Osteocyte (in vitro differentiated cells): ENCODE measurements at regions not wholly inside any gene's neighbourhood (a gene's known extent, or its start where the extent isn't known, plus 50 kb on each side); places are given as distances from the start of the nearest gene placed in this dataset.

Experiments used
- DNase-seq: peaks from one replicate; pipeline ENCODE4 v3.0.0; 2021; ENCODE audit warnings: mixed read lengths; ENCODE audit not compliant: unreplicated experiment; ENCODE audit errors: extremely low spot score
- H3K27ac Mint-ChIP-seq: one replicate; pipeline ENCODE4 v1.8.0; 2021; ENCODE audit warnings: mild to moderate bottlenecking, mixed read lengths; ENCODE audit not compliant: unreplicated experiment
- H3K27me3 Mint-ChIP-seq: one replicate; pipeline ENCODE4 v1.8.0; 2021; ENCODE audit warnings: mixed read lengths; ENCODE audit not compliant: unreplicated experiment
- H3K36me3 Mint-ChIP-seq: one replicate; pipeline ENCODE4 v1.8.0; 2021; ENCODE audit warnings: mixed read lengths; ENCODE audit not compliant: unreplicated experiment
- H3K4me1 Mint-ChIP-seq: one replicate; pipeline ENCODE4 v1.8.0; 2021; ENCODE audit warnings: mixed read lengths; ENCODE audit not compliant: unreplicated experiment
- H3K4me3 Mint-ChIP-seq: one replicate; pipeline ENCODE4 v1.8.0; 2021; ENCODE audit warnings: mild to moderate bottlenecking, moderate library complexity, mixed read lengths; ENCODE audit not compliant: unreplicated experiment
- H3K9me3 Mint-ChIP-seq: one replicate; pipeline ENCODE4 v1.8.0; 2021; ENCODE audit warnings: mixed read lengths; ENCODE audit not compliant: unreplicated experiment
- TF ChIP-seq, protein P1 (sequence below): fragments of 200-600 bp; sonication (generic); IDR thresholded peaks from 2 replicates; pipeline ENCODE4 v1.5.0; 2021; ENCODE audit warnings: antibody characterized with exemption, mild to moderate bottlenecking, moderate library complexity

DNA sequence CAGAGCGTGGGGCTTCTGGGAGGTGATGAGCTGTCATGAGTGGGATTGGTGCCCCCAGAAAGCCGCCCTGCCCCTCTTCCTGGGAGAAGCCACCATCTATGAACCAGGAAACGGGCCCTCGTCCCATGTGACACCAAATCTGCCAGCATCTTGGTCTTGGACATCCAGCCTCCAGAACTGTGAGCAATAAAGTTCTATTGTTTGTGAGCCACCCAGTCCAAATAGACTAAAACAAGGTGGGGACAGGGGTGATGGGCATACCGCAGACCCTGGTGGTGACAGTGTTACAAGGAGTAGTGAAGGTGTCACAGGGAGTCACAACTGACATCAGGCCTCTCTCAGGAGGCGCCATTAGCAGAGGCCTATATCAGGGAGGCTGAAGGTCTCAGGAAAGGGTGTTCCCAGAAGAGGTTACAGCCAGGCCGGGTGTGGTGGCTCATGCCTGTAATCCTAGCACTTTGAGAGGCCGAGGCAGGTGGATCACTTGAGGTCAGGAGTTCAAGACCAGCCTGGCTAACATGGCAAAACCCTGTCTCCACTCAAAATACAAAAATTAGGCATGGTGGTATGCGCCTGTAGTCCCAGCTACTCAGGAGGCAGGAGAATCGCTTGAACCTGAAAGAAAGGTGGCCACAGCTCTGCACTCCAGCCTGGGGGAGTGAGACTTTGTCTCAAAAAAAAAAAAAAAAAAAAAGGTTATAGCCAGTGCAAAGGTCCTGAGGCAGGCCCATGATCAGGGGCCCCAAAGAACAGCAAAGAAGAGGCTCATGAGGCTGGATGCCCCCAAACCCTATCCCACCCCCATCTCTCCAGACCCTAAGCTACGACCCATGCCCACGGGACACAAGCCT, 53.0 kb downstream of the NCOR2 start:
- TF ChIP-seq, protein P1, sequence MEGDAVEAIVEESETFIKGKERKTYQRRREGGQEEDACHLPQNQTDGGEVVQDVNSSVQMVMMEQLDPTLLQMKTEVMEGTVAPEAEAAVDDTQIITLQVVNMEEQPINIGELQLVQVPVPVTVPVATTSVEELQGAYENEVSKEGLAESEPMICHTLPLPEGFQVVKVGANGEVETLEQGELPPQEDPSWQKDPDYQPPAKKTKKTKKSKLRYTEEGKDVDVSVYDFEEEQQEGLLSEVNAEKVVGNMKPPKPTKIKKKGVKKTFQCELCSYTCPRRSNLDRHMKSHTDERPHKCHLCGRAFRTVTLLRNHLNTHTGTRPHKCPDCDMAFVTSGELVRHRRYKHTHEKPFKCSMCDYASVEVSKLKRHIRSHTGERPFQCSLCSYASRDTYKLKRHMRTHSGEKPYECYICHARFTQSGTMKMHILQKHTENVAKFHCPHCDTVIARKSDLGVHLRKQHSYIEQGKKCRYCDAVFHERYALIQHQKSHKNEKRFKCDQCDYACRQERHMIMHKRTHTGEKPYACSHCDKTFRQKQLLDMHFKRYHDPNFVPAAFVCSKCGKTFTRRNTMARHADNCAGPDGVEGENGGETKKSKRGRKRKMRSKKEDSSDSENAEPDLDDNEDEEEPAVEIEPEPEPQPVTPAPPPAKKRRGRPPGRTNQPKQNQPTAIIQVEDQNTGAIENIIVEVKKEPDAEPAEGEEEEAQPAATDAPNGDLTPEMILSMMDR = no peak
- H3K4me1 Mint-ChIP-seq = peaks cover 85% of the 10 kb centered on the region
- H3K27me3 Mint-ChIP-seq = no peaks in the 10 kb centered on the region
- no peak for DNase-seq
- H3K36me3 Mint-ChIP-seq = peaks cover 4% of the 10 kb centered on the region
- H3K9me3 Mint-ChIP-seq = no peaks in the 10 kb centered on the region
- H3K4me3 Mint-ChIP-seq = no peak overlapping the region
- H3K27ac Mint-ChIP-seq = no peak overlapping the region

DNA sequence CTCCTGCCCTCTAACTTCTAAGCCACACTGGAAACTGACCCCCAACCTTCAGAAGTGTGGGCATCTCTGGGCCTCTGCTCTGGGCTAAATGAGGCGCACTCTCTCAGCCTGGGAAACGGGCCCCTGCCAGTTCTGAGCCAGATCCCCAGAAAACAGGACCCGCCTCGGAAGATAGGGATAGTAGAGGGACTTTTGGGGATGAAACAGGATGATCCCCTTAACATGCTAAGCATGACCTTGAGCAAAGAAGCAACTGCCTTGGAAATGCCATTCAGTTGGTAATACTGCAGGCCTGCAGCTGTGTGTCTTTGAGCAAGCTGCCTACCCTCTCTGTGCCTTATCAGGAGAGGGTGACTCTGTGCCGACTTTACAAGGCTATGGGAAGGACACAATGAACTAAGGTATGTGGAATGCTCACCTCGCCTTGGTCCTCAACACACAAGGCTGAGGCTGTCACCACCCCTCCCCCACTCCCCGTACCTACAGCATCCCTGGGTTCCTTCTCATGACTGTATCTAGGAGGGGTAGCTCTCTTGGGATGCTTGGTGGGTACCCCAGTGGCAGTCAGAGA, 54.0 kb downstream of the NCOR2 start:
- no peaks in the 10 kb centered on the region for H3K9me3 Mint-ChIP-seq
- TF ChIP-seq, protein P1 = no peak
- no peaks in the 10 kb centered on the region for H3K27me3 Mint-ChIP-seq
- no peak for DNase-seq
- peak overlapping the region; percentile 81 for H3K27ac Mint-ChIP-seq
- H3K4me3 Mint-ChIP-seq = no peak overlapping the region
- H3K4me1 Mint-ChIP-seq = peaks cover 85% of the 10 kb centered on the region
- H3K36me3 Mint-ChIP-seq = peaks cover 4% of the 10 kb centered on the region

DNA sequence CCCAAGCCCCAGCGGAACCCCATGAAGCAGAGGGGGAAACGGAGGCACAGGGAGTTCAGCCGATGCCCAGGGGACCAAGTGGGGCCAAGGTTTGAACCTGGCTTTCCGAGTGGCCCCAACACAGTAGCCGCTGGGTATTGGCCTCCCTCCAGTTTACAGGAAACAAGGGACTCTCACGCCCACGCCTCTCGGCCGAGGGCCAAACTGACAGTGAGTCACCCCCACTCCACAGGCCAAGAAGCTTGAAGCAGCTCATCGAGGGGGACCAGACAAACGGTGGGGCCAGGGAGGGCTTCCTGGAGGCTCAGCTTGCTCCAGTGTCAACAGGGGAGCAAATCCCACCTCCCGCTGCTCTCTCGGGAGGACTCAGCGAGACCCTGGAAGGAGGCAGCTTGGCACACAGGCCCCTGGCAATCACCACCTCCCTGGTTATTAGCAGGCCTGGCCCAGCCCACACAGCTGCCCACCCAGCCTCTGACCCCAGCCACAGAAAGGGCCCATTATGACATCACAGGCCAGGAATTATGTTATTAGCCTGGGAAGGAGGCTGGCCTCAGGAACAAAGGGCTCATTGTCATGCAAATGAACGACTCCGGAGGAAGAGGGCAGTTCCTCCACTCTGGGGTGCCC, 54.6 kb downstream of the NCOR2 start:
- H3K4me1 Mint-ChIP-seq = peaks cover 85% of the 10 kb centered on the region
- peaks cover 4% of the 10 kb centered on the region for H3K36me3 Mint-ChIP-seq
- DNase-seq = peak; percentile 91
- no peaks in the 10 kb centered on the region for H3K27me3 Mint-ChIP-seq
- peak overlapping the region; percentile 81 for H3K27ac Mint-ChIP-seq
- H3K9me3 Mint-ChIP-seq = no peaks in the 10 kb centered on the region
- TF ChIP-seq, protein P1 = no peak
- H3K4me3 Mint-ChIP-seq = no peak overlapping the region

DNA sequence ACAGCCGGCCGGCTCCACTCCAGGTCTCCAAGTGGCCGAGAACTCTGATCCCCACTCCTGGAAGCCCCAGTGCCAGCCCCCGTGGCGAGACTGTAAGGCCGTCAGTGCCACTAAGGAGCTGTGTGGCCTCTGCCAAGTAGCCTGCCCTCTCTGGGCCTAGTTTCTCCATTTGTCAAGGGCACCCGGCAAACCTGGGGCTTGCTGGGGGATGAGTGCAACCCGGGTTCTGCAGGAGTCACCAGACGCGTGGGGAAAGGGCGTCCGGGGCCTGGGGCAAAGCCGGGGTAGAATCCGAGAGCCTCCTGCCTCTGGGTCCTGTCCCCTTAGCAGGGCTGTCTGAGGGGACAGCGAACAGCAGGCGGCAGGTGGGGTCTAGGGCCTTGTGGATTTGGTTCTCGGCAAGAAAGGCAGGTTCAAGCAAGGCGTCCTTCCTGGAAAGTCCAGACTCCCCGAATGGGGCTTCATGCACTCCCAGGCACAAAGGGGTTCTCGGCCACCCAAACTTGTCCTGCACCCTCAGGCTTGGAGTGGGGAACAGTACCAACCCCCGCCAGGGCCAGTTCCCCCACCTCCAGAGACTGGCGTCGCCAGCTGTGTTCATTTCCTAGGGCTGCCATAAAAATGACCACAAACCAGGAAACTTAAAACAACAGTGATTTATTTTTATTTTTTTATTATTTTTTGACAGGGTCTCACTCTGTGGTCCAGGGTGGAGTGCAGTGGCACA, 56.0 kb downstream of the NCOR2 start:
- no peaks in the 10 kb centered on the region for H3K9me3 Mint-ChIP-seq

More for the DNA sequence above, 56.0 kb downstream of the NCOR2 start:
- peak overlapping the region; percentile 61 for H3K27ac Mint-ChIP-seq
- peaks cover 87% of the 10 kb centered on the region for H3K4me1 Mint-ChIP-seq
- no peak overlapping the region for H3K4me3 Mint-ChIP-seq
- DNase-seq = no peak
- no peaks in the 10 kb centered on the region for H3K27me3 Mint-ChIP-seq
- peaks cover 4% of the 10 kb centered on the region for H3K36me3 Mint-ChIP-seq
- TF ChIP-seq, protein P1 = no peak
